Left ventricle myocardium inferior (tissue), 1 donor: ENCODE measurements at regions not wholly inside any gene's neighbourhood (a gene's known extent, or its start where the extent isn't known, plus 50 kb on each side); places are given as distances from the start of the nearest gene placed in this dataset.

Experiments used
- DNase-seq: peaks from one replicate; pipeline ENCODE4 v3.0.0-alpha.2; 2020
- H3K27ac ChIP-seq: fragments of 200-600 bp; replicated peaks from 2 replicates; pipeline ENCODE4 v1.8.0; 2021
- H3K27me3 ChIP-seq: fragments of 200-600 bp; 2 replicates; pipeline ENCODE4 v1.8.0; 2021; ENCODE audit warnings: low read depth
- H3K36me3 ChIP-seq: fragments of 200-600 bp; 2 replicates; pipeline ENCODE4 v1.8.0; 2021
- H3K4me1 ChIP-seq: fragments of 200-600 bp; 2 replicates; pipeline ENCODE4 v1.8.0; 2021
- H3K4me3 ChIP-seq: fragments of 200-600 bp; 2 replicates; pipeline ENCODE4 v1.8.0; 2021; ENCODE audit warnings: mild to moderate bottlenecking, moderate library complexity
- H3K9me3 ChIP-seq: fragments of 200-600 bp; replicated peaks from 2 replicates; pipeline ENCODE4 v1.8.0; 2021
- CTCF ChIP-seq: fragments of 200-600 bp; IDR thresholded peaks from 2 replicates; pipeline ENCODE4 v1.8.0; 2021; ENCODE audit warnings: antibody characterized with exemption, mild to moderate bottlenecking, borderline replicate concordance
- intact Hi-C: fragments of 100-400 bp; cut with micrococcal nuclease; formaldehyde crosslinking; loops from one replicate; pipeline ENCODE4 v1.11.0; 2022
- donor health status: DM: no; HTN: yes; CAD: no; lungs with severe emphysema.

- H3K27me3 ChIP-seq: no peaks in the 10 kb centered on the region
- intact Hi-C loops: no loop called here
Measured at GRCh38 chr4:162803378-162803777, 363.3 kb downstream of the NAF1 start.

GRCh38 chr4:162797108-162797507 is 369.6 kb downstream of the NAF1 start:
- H3K4me3 ChIP-seq: no peak overlapping the region
- no peaks in the 10 kb centered on the region for H3K36me3 ChIP-seq
- no peak overlapping the region for H3K27ac ChIP-seq
- intact Hi-C loops: no loop called here
- peaks cover 10% of the 10 kb centered on the region for H3K9me3 ChIP-seq
- DNase-seq: no peak
- H3K27me3 ChIP-seq: no peaks in the 10 kb centered on the region
- H3K4me1 ChIP-seq: no peaks in the 10 kb centered on the region
- TF ChIP-seq CTCF: no peak

More at GRCh38 chr4:162803378-162803777, 363.3 kb downstream of the NAF1 start:
- H3K4me3 ChIP-seq: no peak overlapping the region
- no peaks in the 10 kb centered on the region for H3K4me1 ChIP-seq
- H3K9me3 ChIP-seq: peaks cover 12% of the 10 kb centered on the region
- DNase-seq: no peak
- H3K27ac ChIP-seq: no peak overlapping the region
- TF ChIP-seq CTCF: no peak
- H3K36me3 ChIP-seq: no peaks in the 10 kb centered on the region

- no peaks in the 10 kb centered on the region for H3K27me3 ChIP-seq
- no peak overlapping the region for H3K27ac ChIP-seq
- no peak for DNase-seq
- no peak for TF ChIP-seq CTCF
- no peaks in the 10 kb centered on the region for H3K36me3 ChIP-seq
- no peaks in the 10 kb centered on the region for H3K9me3 ChIP-seq
- intact Hi-C loops: no loop called here
- H3K4me1 ChIP-seq: no peaks in the 10 kb centered on the region
- no peak overlapping the region for H3K4me3 ChIP-seq
Measured at GRCh38 chr4:162793571-162793970, 373.1 kb downstream of the NAF1 start.

GRCh38 chr4:162793004-162793403 is 373.7 kb downstream of the NAF1 start:
- H3K4me3 ChIP-seq: no peak overlapping the region
- intact Hi-C loops: no loop called here
- no peaks in the 10 kb centered on the region for H3K4me1 ChIP-seq
- no peak for DNase-seq
- H3K9me3 ChIP-seq: no peaks in the 10 kb centered on the region
- H3K27ac ChIP-seq: no peak overlapping the region
- no peaks in the 10 kb centered on the region for H3K36me3 ChIP-seq
- TF ChIP-seq CTCF: no peak
- H3K27me3 ChIP-seq: no peaks in the 10 kb centered on the region

GRCh38 chr4:162791226-162791625 is 375.5 kb downstream of the NAF1 start:
- Histone ChIP-seq H3K9me3 (no peaks in the 10 kb centered on the region), H3K4me1 (no peaks in the 10 kb centered on the region), H3K4me3 (no peak overlapping the region), H3K36me3 (no peaks in the 10 kb centered on the region), H3K27ac (no peak overlapping the region), H3K27me3 (no peaks in the 10 kb centered on the region)
- intact Hi-C loops: no loop called here
- no peak for DNase-seq
- no peak for TF ChIP-seq CTCF

- DNase-seq: no peak
- Histone ChIP-seq H3K4me1 (no peaks in the 10 kb centered on the region), H3K4me3 (no peak overlapping the region), H3K36me3 (no peaks in the 10 kb centered on the region), H3K27ac (no peak overlapping the region), H3K9me3 (no peaks in the 10 kb centered on the region), H3K27me3 (no peaks in the 10 kb centered on the region)
- TF ChIP-seq CTCF: no peak
- intact Hi-C loops: no loop called here
Measured at GRCh38 chr4:162787120-162787519, 379.6 kb downstream of the NAF1 start.
